A549 (cell line): ENCODE measurements at regions not wholly inside any gene's neighbourhood (a gene's known extent, or its start where the extent isn't known, plus 50 kb on each side); places are given as distances from the start of the nearest gene placed in this dataset.
"Not testable (repeated sequence)": the region's sequence is repeated elsewhere in the genome, so short reads cannot be mapped to it uniquely, and the experiment has no call there.

Experiments
- ATAC-seq, 2 experiments: fragments of 200-7000 bp in 1 of 2; fragments of >200 bp in 1 of 2; cut with Nextera tagmentation in 1 of 2; cut with Tn5 transposase in 1 of 2; 3 replicates each; pipeline versions ENCODE4 v1.8.0 to v1.9.1; 2018 to 2020; ENCODE audit warnings: mild to moderate bottlenecking in 1 of 2, moderate library complexity in 1 of 2
- CTCF ChIA-PET: fragments of 300-600 bp; sonication (Branson Sonifier 250); formaldehyde crosslinking; extraction: SDS; loops from one replicate; lab custom pipeline; 2021; ENCODE audit warnings: antibody characterized with exemption, inconsistent platforms; lab: Yijun Ruan, JAX
- POLR2A ChIA-PET: fragments of 350-600 bp; formaldehyde crosslinking; extraction: SDS; loops from one replicate; lab custom pipeline; 2021; ENCODE audit warnings: antibody characterized with exemption, inconsistent platforms; lab: Yijun Ruan, JAX
- DNase-seq, 2 experiments: peaks; one replicate each; pipeline versions ENCODE4 v3.0.0 to v3.0.0-alpha.2; 2011 to 2016; ENCODE audit warnings: low read depth in 1 of 2, low spot score in 1 of 2
- FAIRE-seq: peaks from 2 replicates; lab custom pipeline; 2011; peaks lifted over from hg19 to GRCh38; lab: Jason Lieb, UNC
- H3K27ac ChIP-seq, 2 experiments: fragments of >200 bp; sonication (Bioruptor Twin); formaldehyde crosslinking; 3 replicates each; pipeline ENCODE4 v1.5.1; 2016 to 2017
- H3K4me1 ChIP-seq: fragments of >200 bp; sonication (Bioruptor Twin); formaldehyde crosslinking; 3 replicates; pipeline ENCODE4 v1.6.1; 2016
- H3K4me2 ChIP-seq: fragments of >200 bp; sonication (Bioruptor Twin); formaldehyde crosslinking; 3 replicates; pipeline ENCODE4 v1.6.1; 2016
- H3K4me3 ChIP-seq: fragments of >200 bp; sonication (Bioruptor Twin); formaldehyde crosslinking; 3 replicates; pipeline ENCODE4 v1.5.1; 2016
- H3K9me3 ChIP-seq: fragments of >200 bp; sonication (Bioruptor Twin); formaldehyde crosslinking; 3 replicates; pipeline ENCODE4 v1.6.1; 2016
- ATOH8 ChIP-seq: fragments of 250-450 bp; sonication (Bioruptor Pico); IDR thresholded peaks from 2 replicates; pipeline ENCODE4 v1.5.0; 2020; ENCODE audit warnings: low read depth, mild to moderate bottlenecking, moderate library complexity
- BCL3 ChIP-seq: fragments of >200 bp; sonication (Bioruptor Twin); formaldehyde crosslinking; IDR thresholded peaks from 3 replicates; pipeline ENCODE4 v1.6.1; 2016
- BHLHE40 ChIP-seq: IDR thresholded peaks from 2 replicates; pipeline ENCODE4 v1.6.1; 2012; ENCODE audit warnings: low read depth, low read length, inconsistent platforms
- CBX8 ChIP-seq: fragments of 200-600 bp; sonication (generic); IDR thresholded peaks from 2 replicates; pipeline ENCODE4 v1.6.1; 2016
- CHD4 ChIP-seq: fragments of 200-600 bp; sonication (generic); IDR thresholded peaks from 2 replicates; pipeline ENCODE4 v1.6.1; 2016; ENCODE audit warnings: antibody characterized with exemption, mild to moderate bottlenecking, borderline replicate concordance
- E2F6 ChIP-seq: IDR thresholded peaks from 2 replicates; pipeline ENCODE4 v1.6.1; 2012; ENCODE audit warnings: low read depth, borderline replicate concordance
- EHMT2 ChIP-seq: fragments of 200-600 bp; sonication (generic); IDR thresholded peaks from 2 replicates; pipeline ENCODE4 v1.6.1; 2016; ENCODE audit warnings: antibody characterized with exemption, low read depth, mild to moderate bottlenecking, moderate library complexity
- HDAC2 ChIP-seq: fragments of 200-600 bp; sonication (generic); IDR thresholded peaks from 2 replicates; pipeline ENCODE4 v1.6.1; 2016
- HOXB13 ChIP-seq: fragments of 250-450 bp; sonication (Bioruptor Pico); IDR thresholded peaks from 2 replicates; pipeline ENCODE4 v1.5.0; 2020; ENCODE audit warnings: low read depth, mild to moderate bottlenecking, moderate library complexity
- JUNB ChIP-seq: fragments of >200 bp; sonication (Bioruptor Twin); formaldehyde crosslinking; IDR thresholded peaks from 2 replicates; pipeline ENCODE4 v1.6.1; 2016
- MAZ ChIP-seq: fragments of 150-350 bp; IDR thresholded peaks from 2 replicates; pipeline ENCODE4 v1.6.1; 2014; ENCODE audit warnings: antibody characterized with exemption, low read depth, low read length, borderline replicate concordance
- NPAS2 ChIP-seq: fragments of 250-450 bp; sonication (Bioruptor Pico); IDR thresholded peaks from 2 replicates; pipeline ENCODE4 v1.8.0; 2022; ENCODE audit warnings: mild to moderate bottlenecking, moderate library complexity, borderline replicate concordance
- NR3C1 ChIP-seq: fragments of >200 bp; sonication (Bioruptor Twin); formaldehyde crosslinking; IDR thresholded peaks from 3 replicates; pipeline ENCODE4 v1.6.1; 2017
- PBX3 ChIP-seq: IDR thresholded peaks from 2 replicates; pipeline ENCODE4 v1.6.1; 2012
- RAD21 ChIP-seq, 2 experiments: fragments of >200 bp in 1 of 2; sonication (Bioruptor Twin) in 1 of 2; formaldehyde crosslinking in 1 of 2; IDR thresholded peaks in 1 of 2; conservative IDR thresholded peaks in 1 of 2; 2 replicates in 1 of 2; 3 replicates in 1 of 2; pipeline ENCODE4 v1.6.1; 2012 to 2018; ENCODE audit warnings: inconsistent platforms in 1 of 2
- RARB ChIP-seq: fragments of 250-450 bp; sonication (Bioruptor Pico); IDR thresholded peaks from 2 replicates; pipeline ENCODE4 v1.8.0; 2021; ENCODE audit warnings: mild to moderate bottlenecking, moderate library complexity
- SMC3 ChIP-seq: fragments of >200 bp; sonication (Bioruptor Twin); formaldehyde crosslinking; IDR thresholded peaks from 3 replicates; pipeline ENCODE4 v1.6.1; 2018; ENCODE audit warnings: inconsistent platforms
- SREBF2 ChIP-seq: fragments of 450-650 bp; IDR thresholded peaks from 2 replicates; pipeline ENCODE4 v1.6.1; 2014; ENCODE audit warnings: mild to moderate bottlenecking, moderate library complexity
- USF2 ChIP-seq: fragments of 450-650 bp; IDR thresholded peaks from 2 replicates; pipeline ENCODE4 v1.6.1; 2014; ENCODE audit warnings: antibody characterized with exemption
- ZFP36 ChIP-seq: fragments of 450-650 bp; IDR thresholded peaks from 2 replicates; pipeline ENCODE4 v1.6.1; 2014; ENCODE audit warnings: borderline replicate concordance; ENCODE audit not compliant: partially characterized antibody
- ZSCAN20 ChIP-seq: fragments of 250-450 bp; sonication (Bioruptor Pico); IDR thresholded peaks from 2 replicates; pipeline ENCODE4 v1.8.0; 2022; ENCODE audit warnings: mild to moderate bottlenecking, moderate library complexity
- WGBS: methylation state at CpG from one replicate; pipeline ENCODE4 v1.1.6; 2017; ENCODE audit errors: missing lambda C conversion rate; 5-methylcytosine and 5-hydroxymethylcytosine counted together

- Histone ChIP-seq H3K4me2 (no peak overlapping the region), H3K27ac (no peak overlapping the region), H3K4me1 (no peaks in the 10 kb centered on the region), H3K9me3 (no peaks in the 10 kb centered on the region), H3K4me3 (no peak overlapping the region)
- POLR2A ChIA-PET: no interaction called here
- DNase-seq (no peak), ATAC-seq (no peak), FAIRE-seq (no peak)
- 0% methylated on average over 1 of the region's 1 CpG for WGBS
- CTCF ChIA-PET: no interaction called here
- TF ChIP-seq ZSCAN20 (CRISPR knock-in tag): no peak
- no peak for TF ChIP-seq ATOH8 (CRISPR knock-in tag)
- no peak for TF ChIP-seq NR3C1
- no peak for TF ChIP-seq CHD4
- no peak for TF ChIP-seq BHLHE40
- TF ChIP-seq MAZ: no peak
- TF ChIP-seq PBX3: no peak
- TF ChIP-seq HOXB13 (CRISPR knock-in tag): no peak
- no peak for TF ChIP-seq HDAC2
- no peak for TF ChIP-seq BCL3
- no peak for TF ChIP-seq USF2
- no peak for TF ChIP-seq CBX8
- TF ChIP-seq E2F6: no peak
- no peak for TF ChIP-seq EHMT2
- TF ChIP-seq RARB (CRISPR knock-in tag): no peak
- TF ChIP-seq SMC3: no peak
- TF ChIP-seq NPAS2 (CRISPR knock-in tag): no peak
- TF ChIP-seq ZFP36: no peak
- TF ChIP-seq RAD21 (conservative IDR thresholded peaks at IDR 0.05 in 1 of 2, IDR thresholded peaks at IDR 0.05 in 1 of 2): no peak
- no peak for TF ChIP-seq JUNB
Measured at GRCh38 chr18:76013057-76013456, 482.0 kb downstream of the ZNF516 start.

GRCh38 chr18:76005632-76006208 is 489.3 kb downstream of the ZNF516 start:
- no peaks in the 10 kb centered on the region for H3K9me3 ChIP-seq
- DNase-seq (no peak), ATAC-seq (no peak), FAIRE-seq (no peak)
- CTCF ChIA-PET: no interaction called here
- POLR2A ChIA-PET: no interaction called here
- H3K4me2 ChIP-seq: peak overlapping the region; percentile 26; the same call in 1 of the 3 replicates
- WGBS: 12% methylated on average over 11 of the region's 15 CpGs
- H3K4me1 ChIP-seq: no peaks in the 10 kb centered on the region
- TF ChIP-seq PBX3: no peak
- no peak for TF ChIP-seq SREBF2
- H3K27ac ChIP-seq: no peak overlapping the region
- H3K4me3 ChIP-seq: no peak overlapping the region

- CTCF ChIA-PET, H3K4me1 ChIP-seq, H3K9me3 ChIP-seq, H3K27ac ChIP-seq, ATAC-seq, POLR2A ChIA-PET, H3K4me3 ChIP-seq, DNase-seq, FAIRE-seq, H3K4me2 ChIP-seq: not testable (repeated sequence)
- WGBS: 51% methylated on average over 4 of the region's 4 CpGs
Measured at GRCh38 chr18:75987913-75988312, 507.1 kb downstream of the ZNF516 start.
